ENCODE measurements at regions not wholly inside any gene's neighbourhood (a gene's known extent, or its start where the extent isn't known, plus 50 kb on each side); places are given as distances from the start of the nearest gene placed in this dataset.

- H3K9me2 ChIP-seq (replicated peaks; ENCODE audit: insufficient read depth, low read length), result no peaks in the 10 kb centered on the region
- no peak overlapping the region for H2AFZ ChIP-seq (ENCODE audit: low read length)
- no peaks in the 10 kb centered on the region for H4K20me1 ChIP-seq (ENCODE audit: insufficient read depth, low read length)
- H3K27me3 ChIP-seq (replicated peaks; ENCODE audit: insufficient read depth, low read length), result no peaks in the 10 kb centered on the region
- H3K79me2 ChIP-seq (ENCODE audit: low read length), result no peaks in the 10 kb centered on the region
- no peaks in the 10 kb centered on the region for H3F3A ChIP-seq (ENCODE audit: insufficient read depth, low read length)
- H3K4me3 ChIP-seq (ENCODE audit: low read length), result no peak overlapping the region
- H3K4me1 ChIP-seq (ENCODE audit: low read length), result no peaks in the 10 kb centered on the region
- no peak overlapping the region for H3K9ac ChIP-seq (ENCODE audit: low read length)
- TF ChIP-seq CTCF (IDR thresholded peaks at IDR 0.05; ENCODE audit: low read length), result no peak
- TF ChIP-seq EZH2 (optimal IDR thresholded peaks at IDR 0.05; ENCODE audit: low read depth, low read length), result no peak
- TF ChIP-seq EZH2phosphoT487 (IDR thresholded peaks at IDR 0.05; ENCODE audit: low read length), result no peak
- no peak for DNase-seq
- H3K4me2 ChIP-seq (ENCODE audit: low read depth, low read length), result no peak overlapping the region
- H3K27ac ChIP-seq (ENCODE audit: low read length), result no peak overlapping the region
- no peaks in the 10 kb centered on the region for H3K36me3 ChIP-seq (replicated peaks; ENCODE audit: insufficient read depth, low read length)
- H3K9me3 ChIP-seq (replicated peaks; ENCODE audit: insufficient read depth, low read length), result no peaks in the 10 kb centered on the region
Measured at GRCh38 chr9:80231318-80232236, 659.8 kb downstream of the TLE4 start.

GRCh38 chr9:80223897-80224296 is 652.1 kb downstream of the TLE4 start:
- H3K79me2 ChIP-seq (ENCODE audit: low read length), result no peaks in the 10 kb centered on the region
- H3F3A ChIP-seq (ENCODE audit: insufficient read depth, low read length), result no peaks in the 10 kb centered on the region
- H3K27me3 ChIP-seq (replicated peaks; ENCODE audit: insufficient read depth, low read length), result no peaks in the 10 kb centered on the region
- no peak overlapping the region for H3K27ac ChIP-seq (ENCODE audit: low read length)
- no peak overlapping the region for H3K4me2 ChIP-seq (ENCODE audit: low read depth, low read length)
- H3K4me1 ChIP-seq (ENCODE audit: low read length), result no peaks in the 10 kb centered on the region
- no peak overlapping the region for H2AFZ ChIP-seq (ENCODE audit: low read length)
- no peak overlapping the region for H3K4me3 ChIP-seq (ENCODE audit: low read length)
- H3K36me3 ChIP-seq (replicated peaks; ENCODE audit: insufficient read depth, low read length), result no peaks in the 10 kb centered on the region
- no peaks in the 10 kb centered on the region for H4K20me1 ChIP-seq (ENCODE audit: insufficient read depth, low read length)
- H3K9me2 ChIP-seq (replicated peaks; ENCODE audit: insufficient read depth, low read length), result no peaks in the 10 kb centered on the region
- TF ChIP-seq CTCF (IDR thresholded peaks at IDR 0.05; ENCODE audit: low read length) (no peak), EZH2 (optimal IDR thresholded peaks at IDR 0.05; ENCODE audit: low read depth, low read length) (no peak), EZH2phosphoT487 (IDR thresholded peaks at IDR 0.05; ENCODE audit: low read length) (no peak)
- no peak for DNase-seq
- H3K9me3 ChIP-seq (replicated peaks; ENCODE audit: insufficient read depth, low read length), result no peaks in the 10 kb centered on the region
- no peak overlapping the region for H3K9ac ChIP-seq (ENCODE audit: low read length)

GRCh38 chr9:80222466-80223169 is 650.9 kb downstream of the TLE4 start:
- Histone ChIP-seq H3K79me2 (ENCODE audit: low read length) (no peaks in the 10 kb centered on the region), H3K27me3 (replicated peaks; ENCODE audit: insufficient read depth, low read length) (no peaks in the 10 kb centered on the region)
- DNase-seq, result no peak

More at GRCh38 chr9:80222466-80223169, 650.9 kb downstream of the TLE4 start:
- Histone ChIP-seq H3K4me2 (ENCODE audit: low read depth, low read length) (no peak overlapping the region), H3K36me3 (replicated peaks; ENCODE audit: insufficient read depth, low read length) (no peaks in the 10 kb centered on the region), H3K4me1 (ENCODE audit: low read length) (no peaks in the 10 kb centered on the region), H3K4me3 (ENCODE audit: low read length) (no peak overlapping the region), H2AFZ (ENCODE audit: low read length) (no peak overlapping the region), H3K9ac (ENCODE audit: low read length) (no peak overlapping the region), H4K20me1 (ENCODE audit: insufficient read depth, low read length) (no peaks in the 10 kb centered on the region), H3K9me2 (replicated peaks; ENCODE audit: insufficient read depth, low read length) (no peaks in the 10 kb centered on the region), H3F3A (ENCODE audit: insufficient read depth, low read length) (no peaks in the 10 kb centered on the region), H3K9me3 (replicated peaks; ENCODE audit: insufficient read depth, low read length) (no peaks in the 10 kb centered on the region), H3K27ac (ENCODE audit: low read length) (no peak overlapping the region)
- TF ChIP-seq CTCF (IDR thresholded peaks at IDR 0.05; ENCODE audit: low read length), result no peak
- no peak for TF ChIP-seq EZH2phosphoT487 (IDR thresholded peaks at IDR 0.05; ENCODE audit: low read length)
- TF ChIP-seq EZH2 (optimal IDR thresholded peaks at IDR 0.05; ENCODE audit: low read depth, low read length), result no peak
